Thoracic aorta (tissue), 2 donors: ENCODE measurements at regions not wholly inside any gene's neighbourhood (a gene's known extent, or its start where the extent isn't known, plus 50 kb on each side); places are given as distances from the start of the nearest gene placed in this dataset.

Experiments used
- ATAC-seq: fragments of 150-250 bp; one replicate; pipeline ENCODE4 v1.8.0; 2017; ENCODE audit warnings: low read depth; ENCODE audit not compliant: insufficient number of reproducible peaks, low FRiP score
- DNase-seq: peaks from one replicate; pipeline ENCODE4 v3.0.0-alpha.2; 2020; ENCODE audit warnings: low spot score
- H3K27ac ChIP-seq, 2 donors: fragments of 200-600 bp; sonication (generic); 1 replicate in 1 of 2; 2 replicates in 1 of 2; pipeline ENCODE4 v1.5.1; 2016; ENCODE audit warnings: mild to moderate bottlenecking in 2 of 2, moderate library complexity in 2 of 2
- H3K27me3 ChIP-seq: fragments of 200-600 bp; sonication (generic); replicated peaks from 2 replicates; pipeline ENCODE4 v1.6.0; 2016; ENCODE audit warnings: mild to moderate bottlenecking; ENCODE audit not compliant: insufficient read depth
- H3K36me3 ChIP-seq: fragments of 200-600 bp; sonication (generic); one replicate; pipeline ENCODE4 v1.5.1; 2016
- H3K4me1 ChIP-seq, 2 donors: fragments of 200-600 bp; sonication (generic); 1 replicate in 1 of 2; 2 replicates in 1 of 2; pipeline versions ENCODE4 v1.5.1 to v1.6.0; 2016; ENCODE audit warnings: low read depth in 2 of 2, mild to moderate bottlenecking in 1 of 2; ENCODE audit not compliant: control insufficient read depth in 1 of 2
- H3K4me3 ChIP-seq: fragments of 200-600 bp; sonication (generic); 2 replicates; pipeline ENCODE4 v1.5.1; 2016; ENCODE audit warnings: mild to moderate bottlenecking
- H3K9me3 ChIP-seq: fragments of 200-600 bp; sonication (generic); 2 replicates; pipeline ENCODE4 v1.5.1; 2016
- CTCF ChIP-seq: fragments of 200-600 bp; sonication (generic); IDR thresholded peaks from one replicate; pipeline ENCODE4 v1.5.1; 2019; ENCODE audit warnings: antibody characterized with exemption

GRCh38 chr13:106122234-106122633 lies 413.2 kb downstream of the EFNB2 start:
- ATAC-seq = no peak
- TF ChIP-seq CTCF = no peak

GRCh38 chr13:106121173-106121754 lies 414.2 kb downstream of the EFNB2 start:
- no peak for TF ChIP-seq CTCF
- ATAC-seq (no peak), DNase-seq (no peak)
- H3K4me3 ChIP-seq = no peak overlapping the region
- no peaks in the 10 kb centered on the region for H3K4me1 ChIP-seq
- H3K9me3 ChIP-seq = no peaks in the 10 kb centered on the region
- H3K27me3 ChIP-seq = no peaks in the 10 kb centered on the region
- H3K27ac ChIP-seq = no peak overlapping the region
- H3K36me3 ChIP-seq = no peaks in the 10 kb centered on the region

More at GRCh38 chr13:106122234-106122633, 413.2 kb downstream of the EFNB2 start:
- Histone ChIP-seq H3K9me3 (no peaks in the 10 kb centered on the region), H3K36me3 (no peaks in the 10 kb centered on the region), H3K27ac (no peak overlapping the region), H3K4me3 (no peak overlapping the region), H3K4me1 (no peaks in the 10 kb centered on the region), H3K27me3 (no peaks in the 10 kb centered on the region)
- no peak for DNase-seq

- Histone ChIP-seq H3K27me3 (no peaks in the 10 kb centered on the region), H3K27ac (no peak overlapping the region), H3K4me3 (no peak overlapping the region), H3K9me3 (no peaks in the 10 kb centered on the region), H3K4me1 (no peaks in the 10 kb centered on the region), H3K36me3 (no peaks in the 10 kb centered on the region)
- ATAC-seq = no peak
- TF ChIP-seq CTCF = no peak
- no peak for DNase-seq
Measured at GRCh38 chr13:106118996-106119395, 416.5 kb downstream of the EFNB2 start.

- ATAC-seq (no peak), DNase-seq (no peak)
- H3K9me3 ChIP-seq = no peaks in the 10 kb centered on the region
- TF ChIP-seq CTCF = no peak
- H3K4me3 ChIP-seq = no peak overlapping the region
- no peak overlapping the region for H3K27ac ChIP-seq
- no peaks in the 10 kb centered on the region for H3K27me3 ChIP-seq
- H3K4me1 ChIP-seq = no peaks in the 10 kb centered on the region
- no peaks in the 10 kb centered on the region for H3K36me3 ChIP-seq
Measured at GRCh38 chr13:106118050-106118449, 417.4 kb downstream of the EFNB2 start.

GRCh38 chr13:106117640-106118039 lies 417.8 kb downstream of the EFNB2 start:
- Histone ChIP-seq H3K4me1 (no peaks in the 10 kb centered on the region), H3K9me3 (no peaks in the 10 kb centered on the region), H3K36me3 (no peaks in the 10 kb centered on the region), H3K4me3 (no peak overlapping the region), H3K27ac (no peak overlapping the region), H3K27me3 (no peaks in the 10 kb centered on the region)
- TF ChIP-seq CTCF = no peak
- DNase-seq (no peak), ATAC-seq (no peak)
